Gastrocnemius medialis (tissue), 4 donors: ENCODE measurements at regions not wholly inside any gene's neighbourhood (a gene's known extent, or its start where the extent isn't known, plus 50 kb on each side); places are given as distances from the start of the nearest gene placed in this dataset.

ENCODE experiments used
- CTCF ChIP-seq, 5 experiments: fragments of 450-650 bp in 3 of 5; fragments of 200-600 bp in 2 of 5; sonication (generic) in 2 of 5; IDR thresholded peaks in 4 of 5; conservative IDR thresholded peaks in 1 of 5; 1 replicate in 4 of 5; 2 replicates in 1 of 5; pipeline ENCODE4 v1.5.1; 2016 to 2019; ENCODE audit warnings: antibody characterized with exemption in 5 of 5, mild to moderate bottlenecking in 3 of 5, moderate library complexity in 3 of 5
- POLR2A ChIP-seq, 2 donors: fragments of 450-650 bp; IDR thresholded peaks; one replicate each; pipeline ENCODE4 v1.6.1; 2017; ENCODE audit warnings: antibody characterized with exemption in 2 of 2, mild to moderate bottlenecking in 2 of 2, moderate library complexity in 2 of 2

GRCh38 chr2:147646818-147647468, 197.9 kb upstream of the ACVR2A start:
- TF ChIP-seq CTCF (IDR thresholded peaks at IDR 0.05 in 4 of 5, conservative IDR thresholded peaks at IDR 0.05 in 1 of 5) (no peak), POLR2A (IDR thresholded peaks at IDR 0.05) (no peak)
